HCT116 (cell line): ENCODE measurements at regions not wholly inside any gene's neighbourhood (a gene's known extent, or its start where the extent isn't known, plus 50 kb on each side); places are given as distances from the start of the nearest gene placed in this dataset.

Experiments used
- CTCF ChIP-seq, 3 experiments: fragments of 200-600 bp in 1 of 3; sonication (generic) in 1 of 3; IDR thresholded peaks in 2 of 3; conservative IDR thresholded peaks in 1 of 3; 2 replicates each; pipeline ENCODE4 v1.5.1; 2012 to 2017; ENCODE audit warnings: low read depth in 2 of 3, low read length in 2 of 3, antibody characterized with exemption in 1 of 3, borderline replicate concordance in 1 of 3, control low read depth in 1 of 3, mild to moderate bottlenecking in 1 of 3, mixed read lengths in 1 of 3, mixed run types in 1 of 3, moderate library complexity in 1 of 3; ENCODE audit not compliant: insufficient read depth in 1 of 3
- POLR2AphosphoS5 ChIP-seq: IDR thresholded peaks from 2 replicates; pipeline ENCODE4 v1.6.1; 2011; ENCODE audit warnings: mild to moderate bottlenecking, low read depth, low read length, moderate library complexity
- YY1 ChIP-seq: IDR thresholded peaks from 2 replicates; pipeline ENCODE4 v1.6.1; 2011; ENCODE audit warnings: low read length, low read depth, moderate library complexity, mild to moderate bottlenecking; ENCODE audit not compliant: insufficient replicate concordance; ENCODE audit errors: extremely low read depth

DNA sequence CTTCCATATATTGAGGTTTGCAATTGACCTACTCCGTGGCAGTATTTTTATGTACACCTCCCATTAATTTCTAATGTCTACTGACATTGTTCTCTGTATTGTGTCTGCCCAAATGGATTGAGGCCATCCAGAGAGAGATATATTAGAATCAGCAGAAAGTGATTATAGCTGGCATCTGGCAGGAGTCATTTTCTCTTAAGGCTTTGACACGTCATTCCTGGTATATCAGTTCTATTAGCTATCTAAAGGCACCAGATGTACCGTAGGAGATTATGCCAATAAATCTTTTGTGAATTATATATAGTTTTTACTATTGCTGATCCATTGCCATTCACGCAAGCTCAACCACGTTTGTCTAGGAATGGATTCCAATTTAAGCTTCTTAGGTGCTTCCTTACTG lies 1026.4 kb upstream of the IGFBP7 start:
- no peak for TF ChIP-seq YY1
- TF ChIP-seq CTCF (IDR thresholded peaks at IDR 0.05 in 2 of 3, conservative IDR thresholded peaks at IDR 0.05 in 1 of 3; ENCODE audit: borderline replicate concordance in 1 of 3, insufficient read depth in 1 of 3, low read depth in 2 of 3, low read length in 2 of 3) = no peak
- no peak for TF ChIP-seq POLR2AphosphoS5
